ENCODE measurements at regions not wholly inside any gene's neighbourhood (a gene's known extent, or its start where the extent isn't known, plus 50 kb on each side); places are given as distances from the start of the nearest gene placed in this dataset.

DNA sequence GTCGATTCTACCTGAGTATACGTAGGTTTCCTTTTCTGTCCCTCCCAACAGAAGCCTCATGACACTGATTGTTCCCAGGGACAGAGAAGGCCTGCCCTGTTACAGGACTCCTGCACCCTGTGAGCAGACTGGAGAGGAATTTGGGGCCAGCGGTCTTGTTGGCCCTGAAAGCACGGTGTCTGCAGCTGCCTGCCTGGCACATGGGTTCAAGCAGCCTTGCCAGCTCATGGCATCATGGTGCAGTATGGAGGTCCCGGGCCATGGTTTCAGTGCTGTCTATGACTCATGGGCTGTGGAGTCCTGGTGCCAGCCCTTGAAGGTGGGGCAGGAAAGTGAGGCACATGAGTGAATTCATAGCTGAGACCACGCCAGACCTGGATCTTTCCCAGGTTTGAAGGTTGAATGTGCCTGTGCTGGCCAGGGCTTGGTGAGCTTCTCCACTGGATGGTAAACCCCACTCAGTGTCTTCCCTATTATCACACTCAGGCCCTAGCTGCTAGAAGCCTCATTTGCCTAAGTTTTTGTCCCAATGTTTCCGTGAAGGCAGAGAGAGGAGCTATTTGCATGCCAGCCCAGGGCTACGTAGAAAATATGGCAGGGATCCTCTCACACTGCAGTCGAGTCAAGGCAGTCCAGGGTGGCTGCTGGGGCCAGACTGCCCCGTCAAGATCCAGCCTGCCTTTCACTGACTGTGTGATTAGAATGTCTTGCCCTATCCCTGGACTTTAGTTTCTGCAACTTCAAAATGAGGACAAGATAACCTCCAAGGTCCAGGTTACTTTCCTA, 277.2 kb upstream of the CCL2 start:
- ATAC-seq (no peak), DNase-seq (ENCODE audit: low spot score) (no peak), FAIRE-seq (no peak)
- no peak overlapping the region for H2AFZ ChIP-seq (ENCODE audit: low read length)
- in situ Hi-C loops (cut with HindIII; ENCODE audit: extremely low pct_ligation_motif_present, low pct_unique_long_range_greater_than_20kb): no loop called here
- H3K4me2 ChIP-seq (ENCODE audit: low read depth, low read length): no peak overlapping the region
- intact Hi-C loops (cut with micrococcal nuclease; ENCODE audit: unreplicated experiment): no loop called here
- no peaks in the 10 kb centered on the region for H3K4me1 ChIP-seq (ENCODE audit: insufficient read depth, low read length)
- WGBS (ENCODE audit: low lambda C conversion rate): 3% methylated on average over 8 of the region's 10 CpGs
- no peak overlapping the region for H3K27ac ChIP-seq (ENCODE audit: extremely low read length, insufficient read depth, low read length)
- H3K9ac ChIP-seq (ENCODE audit: insufficient read depth, low read depth, low read length): no peak overlapping the region
- no peak overlapping the region for H3K4me3 ChIP-seq (replicated peaks in 1 of 3; ENCODE audit: insufficient read depth in 1 of 3, low read depth in 2 of 3, low read length in 3 of 3)
- no peaks in the 10 kb centered on the region for H3K36me3 ChIP-seq (replicated peaks in 1 of 2; ENCODE audit: control insufficient read depth in 1 of 2, insufficient read depth in 2 of 2, low read length in 2 of 2)
- ChIA-PET CTCF (ENCODE audit: low intra/inter-chr PET ratio, low total read pairs) (no interaction called here), POLR2A (no interaction called here)
- H3K79me2 ChIP-seq (ENCODE audit: insufficient read depth, low read length): no peaks in the 10 kb centered on the region
- BruUV-seq (replicated peaks): no TSS peak
- no peaks in the 10 kb centered on the region for H4K20me1 ChIP-seq (ENCODE audit: insufficient read depth, low read length)
- no peaks in the 10 kb centered on the region for H3K27me3 ChIP-seq (ENCODE audit: control insufficient read depth in 1 of 2, insufficient read depth in 2 of 2, low read length in 2 of 2)
- no peaks in the 10 kb centered on the region; the same call in 1 of the 2 replicates for H3K9me3 ChIP-seq (ENCODE audit: low read length)
- TF ChIP-seq BCL6 (CRISPR knock-in tag; IDR thresholded peaks at IDR 0.05): no peak
- no peak for TF ChIP-seq MAZ (IDR thresholded peaks at IDR 0.05; ENCODE audit: borderline replicate concordance, low read depth, low read length)
- no peak for TF ChIP-seq MAZ (CRISPR knock-in tag; IDR thresholded peaks at IDR 0.05; ENCODE audit: low read depth)
- no peak for TF ChIP-seq RELA (CRISPR knock-in tag; IDR thresholded peaks at IDR 0.05)

- WGBS (ENCODE audit: low lambda C conversion rate): 17% methylated on average over 1 of the region's 5 CpGs
- Histone ChIP-seq H3K27me3 (ENCODE audit: control insufficient read depth in 1 of 2, insufficient read depth in 2 of 2, low read length in 2 of 2) (no peaks in the 10 kb centered on the region), H3K4me2 (ENCODE audit: low read depth, low read length) (no peak overlapping the region), H3K4me3 (replicated peaks in 1 of 3; ENCODE audit: insufficient read depth in 1 of 3, low read depth in 2 of 3, low read length in 3 of 3) (no peak overlapping the region), H3K9ac (ENCODE audit: insufficient read depth, low read depth, low read length) (no peak overlapping the region), H3K9me3 (ENCODE audit: low read length) (no peaks in the 10 kb centered on the region; the same call in 1 of the 2 replicates), H3K4me1 (ENCODE audit: insufficient read depth, low read length) (no peaks in the 10 kb centered on the region), H3K79me2 (ENCODE audit: insufficient read depth, low read length) (no peaks in the 10 kb centered on the region), H2AFZ (ENCODE audit: low read length) (no peak overlapping the region), H3K36me3 (replicated peaks in 1 of 2; ENCODE audit: control insufficient read depth in 1 of 2, insufficient read depth in 2 of 2, low read length in 2 of 2) (no peaks in the 10 kb centered on the region), H3K27ac (ENCODE audit: extremely low read length, insufficient read depth, low read length) (no peak overlapping the region), H4K20me1 (ENCODE audit: insufficient read depth, low read length) (no peaks in the 10 kb centered on the region)
- ATAC-seq: no peak
- CTCF ChIA-PET (ENCODE audit: low intra/inter-chr PET ratio, low total read pairs): no interaction called here
- in situ Hi-C loops (cut with HindIII; ENCODE audit: extremely low pct_ligation_motif_present, low pct_unique_long_range_greater_than_20kb) (no loop called here), intact Hi-C loops (cut with micrococcal nuclease; ENCODE audit: unreplicated experiment) (no loop called here)
- no peak for FAIRE-seq
- BruUV-seq (replicated peaks): no TSS peak
- POLR2A ChIA-PET: no interaction called here
- DNase-seq (ENCODE audit: low spot score): no peak
- no peak for TF ChIP-seq NRL (CRISPR knock-in tag; IDR thresholded peaks at IDR 0.05; ENCODE audit: borderline replicate concordance)
- TF ChIP-seq ZNF652 (CRISPR knock-in tag; IDR thresholded peaks at IDR 0.05; ENCODE audit: borderline replicate concordance, low read depth): no peak
- no peak for TF ChIP-seq RCOR2 (CRISPR knock-in tag; IDR thresholded peaks at IDR 0.05)
- no peak for TF ChIP-seq ARHGAP35 (CRISPR knock-in tag; IDR thresholded peaks at IDR 0.05; ENCODE audit: borderline replicate concordance)
- no peak for TF ChIP-seq THRA (CRISPR knock-in tag; IDR thresholded peaks at IDR 0.05; ENCODE audit: borderline replicate concordance)
- no peak for TF ChIP-seq ZNF263 (CRISPR knock-in tag; IDR thresholded peaks at IDR 0.05)
- no peak for TF ChIP-seq ATF2 (CRISPR knock-in tag; IDR thresholded peaks at IDR 0.05)
- TF ChIP-seq AHR (CRISPR knock-in tag; IDR thresholded peaks at IDR 0.05): no peak
- TF ChIP-seq SOX6 (IDR thresholded peaks at IDR 0.05): no peak
- no peak for TF ChIP-seq SOX6 (CRISPR knock-in tag; IDR thresholded peaks at IDR 0.05)
- TF ChIP-seq ZNF773 (CRISPR knock-in tag; IDR thresholded peaks at IDR 0.05; ENCODE audit: borderline replicate concordance): no peak
- TF ChIP-seq MAF1 (CRISPR knock-in tag; IDR thresholded peaks at IDR 0.05; ENCODE audit: borderline replicate concordance): no peak
- TF ChIP-seq ZNF878 (CRISPR knock-in tag; IDR thresholded peaks at IDR 0.05): no peak
- no peak for TF ChIP-seq FOXA1 (IDR thresholded peaks at IDR 0.05)
- no peak for TF ChIP-seq FOXA1 (CRISPR knock-in tag; IDR thresholded peaks at IDR 0.05)
- no peak for TF ChIP-seq HHEX (CRISPR knock-in tag; IDR thresholded peaks at IDR 0.05)
Observed at GRCh38 chr17:33978889-33979288, 276.2 kb upstream of the CCL2 start.

Data from HepG2 (cell line).